HEK293 (cell line): ENCODE measurements at regions not wholly inside any gene's neighbourhood (a gene's known extent, or its start where the extent isn't known, plus 50 kb on each side); places are given as distances from the start of the nearest gene placed in this dataset.

ENCODE experiments used
- CTCF ChIA-PET: fragments of 350-600 bp; formaldehyde crosslinking; extraction: SDS; loops from one replicate; lab custom pipeline; 2021; ENCODE audit warnings: antibody characterized with exemption; lab: Yijun Ruan, JAX
- POLR2A ChIA-PET: fragments of 300-600 bp; formaldehyde crosslinking; extraction: SDS; loops from one replicate; lab custom pipeline; 2020; ENCODE audit warnings: antibody characterized with exemption, inconsistent platforms; lab: Yijun Ruan, JAX
- H3K27ac ChIP-seq: fragments of 200-500 bp; sonication (Bioruptor generic); 2 replicates; pipeline ENCODE4 v1.5.1; 2014; ENCODE audit warnings: low read depth, low read length, control low read depth, inconsistent platforms; ENCODE audit errors: extremely low read depth
- H3K36me3 ChIP-seq, 2 experiments: fragments of 200-500 bp in 1 of 2; sonication (Bioruptor generic) in 1 of 2; 1 replicate in 1 of 2; 2 replicates in 1 of 2; pipeline ENCODE4 v1.5.1; 2014 to 2017; ENCODE audit warnings: inconsistent platforms in 2 of 2, low read length in 2 of 2; ENCODE audit not compliant: control insufficient read depth in 2 of 2, insufficient read depth in 1 of 2
- H3K4me1 ChIP-seq: fragments of 200-500 bp; sonication (Bioruptor generic); 2 replicates; pipeline ENCODE4 v1.5.1; 2014; ENCODE audit warnings: mild to moderate bottlenecking, low read length, inconsistent platforms; ENCODE audit not compliant: control insufficient read depth, insufficient read depth
- H3K4me3 ChIP-seq: 2 replicates; pipeline ENCODE4 v1.5.1; 2011; ENCODE audit warnings: low read depth, mild to moderate bottlenecking, control low read depth, low read length, moderate library complexity
- H3K9me3 ChIP-seq: fragments of 200-500 bp; sonication (Bioruptor generic); 2 replicates; pipeline ENCODE4 v1.5.1; 2014; ENCODE audit warnings: low read depth, low read length, inconsistent platforms; ENCODE audit not compliant: control insufficient read depth, insufficient read depth
- FEZF1 ChIP-seq: fragments of 450-650 bp; formaldehyde crosslinking; IDR thresholded peaks from 2 replicates; pipeline ENCODE4 v1.5.1; 2016; ENCODE audit warnings: missing biosample characterization, missing genetic modification characterization
- PRDM1 ChIP-seq: fragments of 450-650 bp; formaldehyde crosslinking; IDR thresholded peaks from 2 replicates; pipeline ENCODE4; 2016; ENCODE audit warnings: missing biosample characterization, missing genetic modification characterization
- REPIN1 ChIP-seq: fragments of 450-650 bp; formaldehyde crosslinking; IDR thresholded peaks from 2 replicates; pipeline ENCODE4 v1.5.1; 2017; ENCODE audit warnings: missing biosample characterization, missing genetic modification characterization, low read depth
- SALL2 ChIP-seq: fragments of 450-650 bp; formaldehyde crosslinking; IDR thresholded peaks from 2 replicates; pipeline ENCODE4 v1.5.0; 2017; ENCODE audit warnings: missing biosample characterization, mild to moderate bottlenecking, missing genetic modification characterization, borderline replicate concordance
- SCRT1 ChIP-seq: fragments of 450-650 bp; formaldehyde crosslinking; IDR thresholded peaks from 2 replicates; pipeline ENCODE4 v1.5.1; 2016; ENCODE audit warnings: missing biosample characterization, missing genetic modification characterization, borderline replicate concordance
- SETDB1 ChIP-seq: IDR thresholded peaks from one replicate; pipeline ENCODE4 v1.6.1; 2017; ENCODE audit warnings: mild to moderate bottlenecking, low read length, moderate library complexity, mixed read lengths; ENCODE audit not compliant: insufficient read length
- SP3 ChIP-seq: fragments of 450-650 bp; formaldehyde crosslinking; IDR thresholded peaks from 2 replicates; pipeline ENCODE4 v1.5.1; 2016; ENCODE audit warnings: missing biosample characterization, missing genetic modification characterization
- ZBTB21 ChIP-seq: fragments of 450-650 bp; formaldehyde crosslinking; IDR thresholded peaks from 2 replicates; pipeline ENCODE4 v1.5.1; 2017; ENCODE audit warnings: missing biosample characterization, missing genetic modification characterization
- ZNF169 ChIP-seq: fragments of 450-650 bp; formaldehyde crosslinking; IDR thresholded peaks from 2 replicates; pipeline ENCODE4 v1.5.1; 2016; ENCODE audit warnings: missing biosample characterization, missing genetic modification characterization
- ZNF184 ChIP-seq: fragments of 450-650 bp; IDR thresholded peaks from 2 replicates; pipeline ENCODE4 v1.5.1; 2018; ENCODE audit warnings: missing biosample characterization, mild to moderate bottlenecking, missing genetic modification characterization
- ZNF214 ChIP-seq: fragments of 450-650 bp; formaldehyde crosslinking; IDR thresholded peaks from 2 replicates; pipeline ENCODE4 v1.5.1; 2017; ENCODE audit warnings: missing biosample characterization, mild to moderate bottlenecking, missing genetic modification characterization, borderline replicate concordance
- ZNF248 ChIP-seq: fragments of 450-650 bp; formaldehyde crosslinking; IDR thresholded peaks from 2 replicates; pipeline ENCODE4 v1.5.1; 2017; ENCODE audit warnings: missing biosample characterization, missing genetic modification characterization
- ZNF274 ChIP-seq, 2 experiments: fragments of 200-500 bp in 1 of 2; fragments of 450-650 bp in 1 of 2; sonication (Bioruptor generic) in 1 of 2; formaldehyde crosslinking in 1 of 2; IDR thresholded peaks; 2 replicates each; pipeline versions ENCODE4 v1.5.1 to v1.6.1; 2014 to 2016; ENCODE audit warnings: borderline replicate concordance in 1 of 2, inconsistent platforms in 1 of 2, low read length in 1 of 2, missing biosample characterization in 1 of 2, missing genetic modification characterization in 1 of 2
- ZNF311 ChIP-seq: fragments of 450-650 bp; formaldehyde crosslinking; IDR thresholded peaks from 2 replicates; pipeline ENCODE4 v1.5.1; 2017; ENCODE audit warnings: missing biosample characterization, missing genetic modification characterization, borderline replicate concordance
- ZNF366 ChIP-seq: fragments of 450-650 bp; formaldehyde crosslinking; conservative IDR thresholded peaks from 2 replicates; pipeline ENCODE4 v1.5.1; 2016; ENCODE audit warnings: missing biosample characterization, missing genetic modification characterization
- ZNF416 ChIP-seq: fragments of 450-650 bp; formaldehyde crosslinking; IDR thresholded peaks from 2 replicates; pipeline ENCODE4 v1.5.1; 2016; ENCODE audit warnings: missing biosample characterization, missing genetic modification characterization
- ZNF433 ChIP-seq: fragments of 450-650 bp; formaldehyde crosslinking; IDR thresholded peaks from 2 replicates; pipeline ENCODE4 v1.5.1; 2016; ENCODE audit warnings: missing biosample characterization, missing genetic modification characterization, low read depth
- ZNF473 ChIP-seq: fragments of 450-650 bp; formaldehyde crosslinking; IDR thresholded peaks from 2 replicates; pipeline ENCODE4 v1.5.1; 2017; ENCODE audit warnings: missing biosample characterization, missing genetic modification characterization
- ZNF530 ChIP-seq: fragments of 450-650 bp; formaldehyde crosslinking; IDR thresholded peaks from 2 replicates; pipeline ENCODE4 v1.5.1; 2016; ENCODE audit warnings: low read depth, missing biosample characterization, missing genetic modification characterization
- ZNF561 ChIP-seq: fragments of 450-650 bp; IDR thresholded peaks from 2 replicates; pipeline ENCODE4 v1.5.1; 2018; ENCODE audit warnings: missing biosample characterization, missing genetic modification characterization, borderline replicate concordance
- ZNF843 ChIP-seq: fragments of 450-650 bp; formaldehyde crosslinking; IDR thresholded peaks from 2 replicates; pipeline ENCODE4 v1.5.1; 2016; ENCODE audit warnings: missing biosample characterization, missing genetic modification characterization
- ZXDB ChIP-seq: fragments of 450-650 bp; formaldehyde crosslinking; IDR thresholded peaks from 2 replicates; pipeline ENCODE4 v1.5.1; 2016; ENCODE audit warnings: missing biosample characterization, missing genetic modification characterization
- TF ChIP-seq, protein P1 (sequence below): fragments of 450-650 bp; formaldehyde crosslinking; IDR thresholded peaks from 2 replicates; pipeline ENCODE4; 2016; ENCODE audit warnings: missing biosample characterization, missing genetic modification characterization
- TF ChIP-seq, protein P2 (sequence below): fragments of 450-650 bp; formaldehyde crosslinking; IDR thresholded peaks from 2 replicates; pipeline ENCODE4 v1.5.1; 2016; ENCODE audit warnings: missing biosample characterization, missing genetic modification characterization
- TF ChIP-seq, protein P3 (sequence below): fragments of 450-650 bp; formaldehyde crosslinking; IDR thresholded peaks from 2 replicates; pipeline ENCODE4 v1.5.1; 2017; ENCODE audit warnings: missing biosample characterization, missing genetic modification characterization

DNA sequence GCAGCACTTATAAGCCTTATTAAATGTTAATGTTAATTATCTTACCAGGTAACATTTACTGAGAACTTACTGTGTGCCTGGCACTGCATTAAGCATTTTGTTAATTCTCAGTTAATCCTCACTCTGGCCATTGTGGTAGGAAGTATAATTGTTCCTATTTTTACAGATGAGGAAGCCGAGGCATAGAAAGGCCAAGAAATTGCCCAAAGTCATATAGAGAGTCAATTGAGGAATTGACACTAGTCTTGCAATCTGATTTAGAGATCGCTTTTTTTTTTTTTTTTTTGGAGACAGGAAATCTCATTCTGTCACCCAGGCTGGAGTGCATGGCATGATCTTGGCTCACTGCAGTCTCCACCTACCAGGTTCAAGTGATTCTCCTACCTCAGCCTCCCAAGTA is 132.6 kb upstream of the PROK2 start:
- ChIA-PET POLR2A (no interaction called here), CTCF (no interaction called here)
- Histone ChIP-seq H3K36me3 (no peaks in the 10 kb centered on the region), H3K4me1 (no peaks in the 10 kb centered on the region), H3K4me3 (no peak overlapping the region), H3K27ac (no peak overlapping the region), H3K9me3 (no peaks in the 10 kb centered on the region)
- TF ChIP-seq ZNF248 (tag by site-specific recombination) = no peak

DNA sequence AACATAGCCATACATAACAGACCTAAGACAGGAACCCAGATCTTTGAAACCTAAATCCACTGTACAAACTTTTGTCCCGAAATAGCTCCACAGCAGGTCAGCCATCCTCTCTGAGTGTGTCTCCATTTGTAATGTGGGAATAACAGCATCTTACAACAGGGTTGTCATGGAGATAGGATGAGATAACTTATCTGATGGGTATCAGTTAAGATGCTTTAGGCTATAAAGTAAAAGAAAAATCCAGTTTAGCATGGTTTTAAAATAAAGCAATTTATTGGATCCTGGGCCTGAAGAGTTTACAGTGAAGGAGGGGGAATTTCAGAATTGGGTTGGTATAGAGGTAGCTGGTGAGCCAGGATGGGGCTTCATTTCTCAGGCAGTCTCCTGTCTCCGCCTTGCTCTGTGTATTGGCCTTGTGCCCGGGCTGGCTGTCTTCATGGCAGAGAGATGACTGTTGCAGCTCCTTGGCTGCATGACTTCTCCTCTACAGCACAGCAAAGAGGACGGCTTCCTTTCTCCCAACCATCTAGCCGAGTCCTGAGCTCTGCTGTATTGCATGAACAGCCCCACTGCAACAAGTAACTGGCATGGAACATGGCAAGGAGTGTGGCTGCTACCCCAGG is 131.9 kb upstream of the PROK2 start:
- ChIA-PET POLR2A (no interaction called here), CTCF (interaction anchor here (1.0 kb wide), 1 partner anchor 41 kb away, joined by 3 read pairs; no protein-coding TSS in a partner anchor)
- Histone ChIP-seq H3K9me3 (no peaks in the 10 kb centered on the region), H3K4me3 (no peak overlapping the region), H3K27ac (no peak overlapping the region), H3K4me1 (no peaks in the 10 kb centered on the region), H3K36me3 (no peaks in the 10 kb centered on the region)
- TF ChIP-seq SALL2 (tag by site-specific recombination) (no peak), ZNF274 (IDR thresholded peaks at IDR 0.05; ENCODE audit: low read length) (no peak), ZNF274 (tag by site-specific recombination; IDR thresholded peaks at IDR 0.05; ENCODE audit: borderline replicate concordance) (no peak), FEZF1 (tag by site-specific recombination) (no peak), ZXDB (tag by site-specific recombination) (no peak), ZNF248 (tag by site-specific recombination) (no peak), SETDB1 (no peak)
- TF ChIP-seq, protein P1, sequence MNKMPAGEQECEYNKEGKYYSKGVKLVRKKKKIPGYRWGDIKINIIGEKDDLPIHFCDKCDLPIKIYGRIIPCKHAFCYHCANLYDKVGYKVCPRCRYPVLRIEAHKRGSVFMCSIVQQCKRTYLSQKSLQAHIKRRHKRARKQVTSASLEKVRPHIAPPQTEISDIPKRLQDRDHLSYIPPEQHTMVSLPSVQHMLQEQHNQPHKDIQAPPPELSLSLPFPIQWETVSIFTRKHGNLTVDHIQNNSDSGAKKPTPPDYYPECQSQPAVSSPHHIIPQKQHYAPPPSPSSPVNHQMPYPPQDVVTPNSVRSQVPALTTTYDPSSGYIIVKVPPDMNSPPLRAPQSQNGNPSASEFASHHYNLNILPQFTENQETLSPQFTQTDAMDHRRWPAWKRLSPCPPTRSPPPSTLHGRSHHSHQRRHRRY = no peak
- TF ChIP-seq, protein P2, sequence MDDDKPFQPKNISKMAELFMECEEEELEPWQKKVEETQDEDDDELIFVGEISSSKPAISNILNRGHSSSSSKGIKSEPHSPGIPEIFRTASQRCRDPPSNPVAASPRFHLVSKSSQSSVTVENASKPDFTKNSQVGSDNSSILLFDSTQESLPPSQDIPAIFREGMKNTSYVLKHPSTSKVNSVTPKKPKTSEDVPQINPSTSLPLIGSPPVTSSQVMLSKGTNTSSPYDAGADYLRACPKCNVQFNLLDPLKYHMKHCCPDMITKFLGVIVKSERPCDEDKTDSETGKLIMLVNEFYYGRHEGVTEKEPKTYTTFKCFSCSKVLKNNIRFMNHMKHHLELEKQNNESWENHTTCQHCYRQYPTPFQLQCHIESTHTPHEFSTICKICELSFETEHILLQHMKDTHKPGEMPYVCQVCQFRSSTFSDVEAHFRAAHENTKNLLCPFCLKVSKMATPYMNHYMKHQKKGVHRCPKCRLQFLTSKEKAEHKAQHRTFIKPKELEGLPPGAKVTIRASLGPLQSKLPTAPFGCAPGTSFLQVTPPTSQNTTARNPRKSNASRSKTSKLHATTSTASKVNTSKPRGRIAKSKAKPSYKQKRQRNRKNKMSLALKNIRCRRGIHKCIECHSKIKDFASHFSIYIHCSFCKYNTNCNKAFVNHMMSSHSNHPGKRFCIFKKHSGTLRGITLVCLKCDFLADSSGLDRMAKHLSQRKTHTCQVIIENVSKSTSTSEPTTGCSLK = no peak

DNA sequence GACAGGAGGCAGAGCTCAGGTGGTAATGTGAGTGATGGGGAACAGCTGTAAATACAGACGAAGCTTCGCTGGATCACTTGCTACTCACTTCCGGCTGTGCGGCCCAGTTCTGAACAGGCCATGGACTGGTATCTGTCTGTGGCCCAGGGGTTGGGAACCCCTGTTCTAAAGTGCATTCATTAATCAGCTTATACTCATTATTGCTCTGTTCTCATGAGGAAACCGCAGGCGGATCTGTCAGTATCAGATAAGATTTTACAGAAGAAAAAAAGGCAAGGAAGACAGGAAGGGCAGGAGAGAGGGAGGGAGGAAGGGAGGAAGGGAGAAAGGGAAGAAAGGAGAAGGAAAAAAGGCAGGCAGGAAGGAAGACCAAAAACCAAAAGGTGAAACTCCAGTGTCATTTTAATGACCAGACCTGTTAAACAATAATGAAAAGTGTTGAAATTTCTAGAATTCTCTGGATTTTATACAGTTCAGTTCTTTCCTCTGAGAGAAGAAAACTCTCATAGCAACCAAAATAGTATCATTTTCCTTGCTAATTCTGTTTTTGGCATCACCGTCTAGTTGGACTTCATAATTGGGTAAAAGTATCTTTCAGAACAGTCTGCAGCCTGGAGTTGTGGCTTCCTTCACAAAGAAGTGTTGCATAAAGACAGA is 128.0 kb upstream of the PROK2 start:
- ChIA-PET POLR2A (no interaction called here), CTCF (no interaction called here)
- H3K4me1 ChIP-seq = no peaks in the 10 kb centered on the region

DNA sequence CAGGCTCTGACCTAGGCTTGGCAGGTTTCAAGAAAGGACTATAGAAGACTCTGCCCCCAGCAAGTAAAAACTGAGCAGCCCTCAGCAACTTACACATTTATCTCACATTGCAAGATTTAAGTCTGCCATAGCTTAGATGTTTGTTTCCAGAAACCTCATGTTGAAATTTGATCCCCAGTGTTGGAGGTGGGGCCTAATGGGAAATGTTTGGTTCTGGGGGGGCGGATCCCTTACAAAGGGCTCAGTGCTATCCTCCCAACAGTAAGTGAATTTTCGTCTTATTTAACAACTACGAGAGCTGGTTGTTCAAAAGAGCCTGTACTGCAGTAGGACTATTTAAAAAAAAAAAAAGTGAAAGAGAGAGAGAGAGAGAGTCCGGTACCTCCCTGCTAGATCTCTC is 125.2 kb upstream of the PROK2 start:
- Histone ChIP-seq H3K36me3 (no peaks in the 10 kb centered on the region), H3K4me1 (no peaks in the 10 kb centered on the region), H3K27ac (no peak overlapping the region), H3K4me3 (no peak overlapping the region), H3K9me3 (no peaks in the 10 kb centered on the region)
- ChIA-PET CTCF (no interaction called here), POLR2A (no interaction called here)
- no peak for TF ChIP-seq ZNF169
- no peak for TF ChIP-seq ZNF473 (tag by site-specific recombination)
- TF ChIP-seq ZBTB21 (tag by site-specific recombination) = no peak
- no peak for TF ChIP-seq ZNF311 (tag by site-specific recombination)
- TF ChIP-seq ZNF843 (tag by site-specific recombination) = no peak
- no peak for TF ChIP-seq ZNF214
- TF ChIP-seq PRDM1 = no peak
- TF ChIP-seq SP3 (tag by site-specific recombination) = no peak
- TF ChIP-seq ZNF561 (tag by site-specific recombination) = no peak
- TF ChIP-seq, protein P3, sequence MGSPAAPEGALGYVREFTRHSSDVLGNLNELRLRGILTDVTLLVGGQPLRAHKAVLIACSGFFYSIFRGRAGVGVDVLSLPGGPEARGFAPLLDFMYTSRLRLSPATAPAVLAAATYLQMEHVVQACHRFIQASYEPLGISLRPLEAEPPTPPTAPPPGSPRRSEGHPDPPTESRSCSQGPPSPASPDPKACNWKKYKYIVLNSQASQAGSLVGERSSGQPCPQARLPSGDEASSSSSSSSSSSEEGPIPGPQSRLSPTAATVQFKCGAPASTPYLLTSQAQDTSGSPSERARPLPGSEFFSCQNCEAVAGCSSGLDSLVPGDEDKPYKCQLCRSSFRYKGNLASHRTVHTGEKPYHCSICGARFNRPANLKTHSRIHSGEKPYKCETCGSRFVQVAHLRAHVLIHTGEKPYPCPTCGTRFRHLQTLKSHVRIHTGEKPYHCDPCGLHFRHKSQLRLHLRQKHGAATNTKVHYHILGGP (tag by site-specific recombination) = no peak
- TF ChIP-seq ZNF530 (tag by site-specific recombination) = no peak
- no peak for TF ChIP-seq ZNF416 (tag by site-specific recombination)
- no peak for TF ChIP-seq REPIN1
- TF ChIP-seq SCRT1 (tag by site-specific recombination) = no peak

More for the DNA sequence above, 128.0 kb upstream of the PROK2 start:
- H3K9me3 ChIP-seq = no peaks in the 10 kb centered on the region
- H3K27ac ChIP-seq = no peak overlapping the region
- no peaks in the 10 kb centered on the region for H3K36me3 ChIP-seq
- TF ChIP-seq ZNF184 (tag by site-specific recombination) (no peak), ZNF433 (tag by site-specific recombination) (no peak), ZNF366 (tag by site-specific recombination) (peak; percentile 37; the same call in 1 of the 2 replicates)
- H3K4me3 ChIP-seq = no peak overlapping the region
